HG03135 (cell line): ENCODE measurements at regions not wholly inside any gene's neighbourhood (a gene's known extent, or its start where the extent isn't known, plus 50 kb on each side); places are given as distances from the start of the nearest gene placed in this dataset.
"Not testable (repeated sequence)": the region's sequence is repeated elsewhere in the genome, so short reads cannot be mapped to it uniquely, and the experiment has no call there.

Experiments
- ATAC-seq: cut with Tn5 transposase; IDR thresholded peaks from one replicate; pipeline ENCODE4 v1.9.1; 2021; ENCODE audit warnings: mild to moderate bottlenecking, moderate library complexity; ENCODE audit not compliant: unreplicated experiment

GRCh38 chr16:75836347-75837010 lies 110.2 kb upstream of the CPHXL start:
- ATAC-seq, result no peak

- no peak for ATAC-seq
Observed at GRCh38 chr16:75837264-75837663, 111.0 kb upstream of the CPHXL start.

GRCh38 chr16:75837681-75838080 lies 111.4 kb upstream of the CPHXL start:
- ATAC-seq, result no peak

- ATAC-seq, result no peak
Observed at GRCh38 chr16:75841517-75841916, 115.2 kb upstream of the CPHXL start.

- ATAC-seq, result no peak
Observed at GRCh38 chr16:75847172-75847571, 120.9 kb upstream of the CPHXL start.

- no peak for ATAC-seq
Observed at GRCh38 chr16:75854152-75854551, 127.9 kb upstream of the CPHXL start.

- no peak for ATAC-seq
Observed at GRCh38 chr16:75860326-75861053, 134.2 kb upstream of the CPHXL start.

- no peak for ATAC-seq
Observed at GRCh38 chr16:75861311-75862097, 135.2 kb upstream of the CPHXL start.

- no peak for ATAC-seq
Observed at GRCh38 chr16:75862098-75862386, 135.8 kb upstream of the CPHXL start.

GRCh38 chr16:75864243-75864642 lies 138.0 kb upstream of the CPHXL start:
- no peak for ATAC-seq

GRCh38 chr16:75865736-75866135 lies 139.4 kb upstream of the CPHXL start:
- ATAC-seq, result no peak

GRCh38 chr16:75868636-75869632 lies 142.6 kb upstream of the CPHXL start:
- no peak for ATAC-seq

- not testable (repeated sequence) for ATAC-seq
Observed at GRCh38 chr16:75881280-75881679, 155.0 kb upstream of the CPHXL start.

GRCh38 chr16:75899163-75899562 lies 172.9 kb upstream of the CPHXL start:
- ATAC-seq, result no peak

- ATAC-seq, result no peak
Observed at GRCh38 chr16:75908331-75909117, 182.2 kb upstream of the CPHXL start.

- no peak for ATAC-seq
Observed at GRCh38 chr16:75909746-75910145, 183.5 kb upstream of the CPHXL start.

GRCh38 chr16:75911896-75912295 lies 185.6 kb upstream of the CPHXL start:
- ATAC-seq, result no peak

- ATAC-seq, result no peak
Observed at GRCh38 chr16:75913958-75914357, 187.7 kb upstream of the CPHXL start.

GRCh38 chr16:75916451-75916850 lies 190.2 kb upstream of the CPHXL start:
- no peak for ATAC-seq

GRCh38 chr16:75918109-75918508 lies 191.8 kb upstream of the CPHXL start:
- no peak for ATAC-seq
